HG03521 (cell line): ENCODE measurements at regions not wholly inside any gene's neighbourhood (a gene's known extent, or its start where the extent isn't known, plus 50 kb on each side); places are given as distances from the start of the nearest gene placed in this dataset.
"Not testable (repeated sequence)": the region's sequence is repeated elsewhere in the genome, so short reads cannot be mapped to it uniquely, and the experiment has no call there.

Experiments
- ATAC-seq: cut with Tn5 transposase; IDR thresholded peaks from one replicate; pipeline ENCODE4 v1.9.1; 2021; ENCODE audit warnings: mild to moderate bottlenecking, moderate library complexity; ENCODE audit not compliant: unreplicated experiment

DNA sequence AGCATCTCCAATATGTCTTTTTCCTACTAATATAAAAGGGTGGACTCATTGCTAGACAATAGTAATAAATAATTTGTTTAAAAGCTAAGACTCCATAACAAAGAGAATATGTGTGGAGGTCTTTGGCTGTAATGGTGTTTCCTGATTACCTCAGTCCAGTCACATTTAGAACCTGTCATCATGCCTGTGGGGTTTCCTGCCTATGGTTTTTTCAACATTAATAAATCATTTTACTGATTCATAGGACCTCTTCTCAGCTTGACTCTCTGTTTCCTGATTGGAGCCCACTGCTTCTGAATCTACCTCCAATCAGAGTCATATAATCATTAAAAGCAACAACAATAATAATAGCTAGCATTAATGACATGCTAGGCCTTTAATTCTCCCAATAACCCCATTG lies 52.4 kb upstream of the GNAI1 start:
- ATAC-seq, result no peak

DNA sequence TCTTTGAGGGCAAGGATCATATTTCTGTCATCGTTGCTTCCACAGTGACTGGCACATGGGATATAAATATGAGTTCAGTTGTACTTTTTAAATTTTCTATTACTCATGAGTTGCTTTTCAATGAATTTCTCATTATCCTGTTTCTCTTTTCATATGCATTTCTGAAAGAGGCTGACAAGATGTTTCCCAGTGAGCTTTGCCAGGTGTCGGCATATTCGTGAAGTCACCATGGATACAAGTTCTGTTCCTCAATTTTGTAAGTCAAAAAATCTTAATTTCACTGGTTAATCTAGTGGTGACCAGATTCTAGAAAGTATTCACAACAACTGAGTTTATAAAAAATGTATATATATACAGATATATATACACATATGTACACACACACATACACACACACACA lies 55.7 kb upstream of the GNAI1 start:
- ATAC-seq, result no peak

DNA sequence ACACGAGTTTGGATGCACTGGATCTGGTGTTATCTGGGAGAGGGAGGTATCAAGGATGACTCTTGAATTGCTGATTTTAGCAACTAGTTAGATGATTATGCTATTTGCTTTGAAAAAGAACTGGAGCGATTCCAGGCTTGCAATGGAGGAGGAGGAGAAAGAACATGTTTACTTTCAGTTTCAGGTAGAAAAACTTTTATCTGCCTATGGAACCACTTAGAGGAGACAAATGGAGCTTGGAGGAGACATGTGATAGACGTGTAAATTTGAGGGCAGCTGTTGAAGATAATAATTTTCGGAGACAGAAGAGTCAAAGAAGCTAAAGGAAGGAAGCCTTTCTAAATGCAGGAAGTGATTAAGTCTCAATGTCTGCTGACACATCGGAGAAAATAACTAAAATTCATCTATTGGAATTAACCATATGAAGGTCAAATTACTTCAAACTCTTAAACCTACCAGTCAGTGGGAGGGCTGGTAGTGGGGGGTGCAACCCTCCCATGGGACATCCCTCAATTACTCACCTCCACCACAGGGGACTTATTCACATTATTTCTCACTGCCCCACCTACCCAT lies 56.4 kb upstream of the GNAI1 start:
- ATAC-seq, result no peak

DNA sequence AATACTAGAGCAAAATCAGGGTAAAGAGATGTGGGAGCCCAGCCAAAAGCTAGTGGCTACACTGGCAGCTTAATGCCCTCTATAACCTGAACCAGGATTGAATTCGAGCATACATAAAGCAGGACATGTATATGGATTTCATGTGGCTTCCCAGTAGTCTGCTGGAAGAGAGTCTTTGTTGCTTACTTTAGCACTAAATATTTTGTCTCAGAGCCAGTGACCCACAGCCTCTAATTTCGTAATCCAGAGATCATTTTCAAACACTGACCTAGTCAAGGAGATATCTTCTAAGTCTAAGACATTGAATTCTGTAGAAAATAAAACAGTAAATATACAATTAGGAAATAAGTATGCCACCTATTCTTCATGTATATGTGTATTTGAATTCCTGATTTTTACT lies 64.2 kb upstream of the GNAI1 start:
- no peak for ATAC-seq

DNA sequence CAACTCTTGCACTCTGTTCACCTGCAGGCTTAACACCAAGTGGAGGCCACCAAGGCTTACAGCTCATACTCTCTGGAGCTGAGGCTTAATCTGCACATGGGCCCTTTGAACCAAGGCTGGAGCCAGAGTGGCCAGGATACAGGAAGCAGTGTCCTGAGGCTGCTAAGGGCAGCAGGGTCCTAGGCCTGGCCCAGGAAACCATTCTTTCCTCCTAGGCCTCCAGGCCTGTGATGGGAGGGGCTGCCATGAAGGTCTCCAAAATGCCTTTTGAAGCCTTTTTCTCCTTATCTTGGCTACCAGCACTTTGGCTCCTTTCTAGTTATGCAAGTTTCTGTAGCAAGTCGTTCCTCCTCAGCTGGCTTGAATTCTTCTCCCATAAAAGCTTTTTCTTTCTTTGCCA lies 68.0 kb upstream of the GNAI1 start:
- no peak for ATAC-seq

DNA sequence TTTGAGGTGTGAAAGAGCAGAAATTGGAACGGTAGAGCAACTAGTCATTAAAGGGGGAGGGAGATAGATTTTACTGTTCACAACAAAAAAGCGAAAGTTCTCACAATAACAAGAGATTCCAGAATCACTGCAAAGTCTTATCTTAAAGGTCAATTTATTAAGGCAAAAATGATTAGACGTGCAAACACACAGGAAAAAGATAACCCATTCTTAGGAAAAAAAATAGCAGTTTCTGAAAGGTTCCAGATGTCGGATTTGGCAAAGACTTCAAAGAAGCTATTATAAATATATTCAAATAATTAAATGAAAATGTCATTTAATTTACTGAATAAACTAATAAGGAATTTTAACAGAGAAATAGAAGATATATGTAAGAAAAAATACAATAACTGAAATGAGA lies 70.8 kb upstream of the GNAI1 start:
- no peak for ATAC-seq

DNA sequence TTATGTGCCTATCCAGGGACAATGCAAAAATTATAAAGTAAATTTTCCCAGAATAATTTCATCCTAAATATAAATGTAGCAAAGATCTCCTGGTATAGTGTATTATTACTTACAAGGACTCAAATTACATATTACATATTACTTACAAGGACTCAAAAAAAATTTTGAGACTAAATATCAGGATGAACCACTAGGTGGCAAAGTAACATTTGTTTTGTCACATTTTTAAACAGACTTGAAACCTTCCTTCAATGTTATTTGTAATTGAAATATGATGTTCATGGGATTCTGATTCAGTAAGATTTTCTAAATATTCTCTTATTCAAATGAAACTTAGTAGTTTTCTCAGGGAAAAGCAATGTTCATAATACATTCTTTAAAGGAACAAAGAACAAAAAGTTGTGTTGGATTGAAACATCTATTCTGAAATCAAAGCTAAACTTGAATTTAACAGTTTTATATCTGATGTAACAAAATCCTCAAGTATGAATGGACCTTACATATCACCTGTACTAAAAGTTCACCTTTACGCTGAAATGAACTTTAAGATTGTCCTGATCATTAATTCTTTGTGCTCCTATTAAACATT lies 74.3 kb upstream of the GNAI1 start:
- no peak for ATAC-seq

DNA sequence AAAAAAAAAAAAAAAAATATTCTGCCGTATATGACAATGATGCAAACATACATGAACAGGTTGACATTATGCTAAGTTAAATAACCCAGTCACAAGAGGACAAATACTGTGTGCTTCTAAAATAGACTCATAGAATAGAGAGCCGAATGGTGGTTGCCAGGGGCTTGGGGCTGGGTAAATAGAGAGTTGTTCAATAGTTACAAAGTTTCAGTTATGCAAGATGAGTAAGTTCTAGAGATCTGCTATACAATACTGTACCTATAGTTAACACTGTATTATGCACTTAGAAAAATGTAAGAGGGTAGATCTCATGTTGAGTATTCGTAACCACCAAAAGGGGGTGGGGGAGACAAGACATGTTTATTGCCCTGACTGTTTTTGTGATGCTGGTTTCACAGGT lies 77.1 kb upstream of the GNAI1 start:
- no peak for ATAC-seq

DNA sequence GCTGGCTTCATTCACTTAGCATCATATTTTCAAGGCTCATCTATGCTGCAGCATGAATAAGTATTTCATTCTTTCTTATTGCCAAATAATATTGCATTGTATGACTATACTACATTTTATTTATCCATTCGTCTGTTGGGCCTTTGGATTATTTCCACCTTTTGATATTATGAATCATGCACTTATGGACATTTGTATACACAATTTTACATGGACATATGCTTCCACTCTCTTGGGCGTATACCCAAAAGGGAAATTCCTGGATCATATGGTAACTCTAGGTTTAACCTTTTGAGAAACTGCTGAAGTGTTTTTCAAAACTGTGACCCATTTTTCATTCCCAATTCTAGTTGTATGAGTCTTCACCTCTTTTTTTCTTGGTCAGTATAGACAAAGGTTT lies 80.3 kb upstream of the GNAI1 start:
- ATAC-seq, result no peak

DNA sequence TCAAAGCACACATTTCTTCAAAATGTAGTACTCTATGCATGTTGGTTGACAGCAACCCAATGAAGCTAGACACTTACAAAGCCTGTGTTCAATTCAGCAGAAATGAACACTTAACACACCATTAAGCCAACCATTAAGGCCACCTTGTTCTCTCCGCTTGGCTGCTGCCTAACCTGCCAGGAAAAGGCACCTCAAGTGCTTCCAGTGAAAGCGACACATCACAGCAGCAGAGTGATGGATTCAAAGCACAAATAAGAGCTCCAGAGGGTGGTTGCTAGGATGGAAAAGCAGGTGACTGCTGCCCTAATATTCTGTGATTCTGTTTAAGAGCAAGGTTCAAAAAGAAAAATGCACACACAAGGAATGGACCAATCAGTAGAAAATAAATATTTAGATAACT lies 81.5 kb upstream of the GNAI1 start:
- no peak for ATAC-seq

DNA sequence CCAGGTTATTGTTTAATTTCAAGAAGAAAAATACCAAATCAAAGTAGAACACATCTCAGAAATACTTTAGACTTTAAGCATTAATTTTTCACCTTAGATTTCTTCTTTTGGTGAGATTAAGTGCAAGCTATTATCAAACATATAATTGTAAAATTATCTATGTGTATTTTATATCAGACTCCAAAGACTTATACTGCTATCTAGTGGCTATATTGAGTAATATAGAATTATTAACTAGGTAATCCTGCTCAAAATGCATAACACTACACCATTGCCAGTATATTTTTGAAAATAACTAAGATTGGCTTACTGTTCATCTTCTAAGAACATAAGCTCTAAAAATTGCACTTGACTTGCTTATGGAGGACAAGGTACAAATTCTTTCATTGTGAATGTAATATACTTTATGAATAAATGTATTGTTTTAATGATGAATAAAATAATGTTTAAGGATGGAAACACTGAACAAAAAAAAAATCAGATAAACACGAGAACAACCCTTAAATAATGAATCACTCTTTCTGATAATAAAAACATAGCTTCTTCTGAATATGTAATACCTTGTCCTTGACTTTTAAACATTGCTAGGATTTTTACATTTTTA lies 86.7 kb upstream of the GNAI1 start:
- no peak for ATAC-seq

DNA sequence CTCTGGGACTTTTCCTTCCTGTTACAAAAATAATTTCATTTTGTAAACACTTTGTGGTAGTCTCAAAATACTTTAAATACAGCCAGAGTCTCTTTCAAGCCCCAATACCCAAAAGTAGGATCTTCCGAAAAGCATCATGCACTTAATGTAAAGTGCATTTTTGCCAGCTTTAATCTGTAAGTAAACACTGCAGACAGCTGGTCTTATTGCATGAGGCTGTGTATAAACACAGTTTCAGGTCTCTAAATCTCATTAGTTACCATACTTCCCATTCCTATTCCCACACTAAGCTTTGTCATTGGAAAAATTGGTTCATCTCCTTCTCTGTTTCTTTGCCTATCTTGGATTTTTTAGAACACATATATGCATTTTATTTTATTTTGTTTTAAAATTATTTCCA lies 87.6 kb upstream of the GNAI1 start:
- ATAC-seq, result no peak

DNA sequence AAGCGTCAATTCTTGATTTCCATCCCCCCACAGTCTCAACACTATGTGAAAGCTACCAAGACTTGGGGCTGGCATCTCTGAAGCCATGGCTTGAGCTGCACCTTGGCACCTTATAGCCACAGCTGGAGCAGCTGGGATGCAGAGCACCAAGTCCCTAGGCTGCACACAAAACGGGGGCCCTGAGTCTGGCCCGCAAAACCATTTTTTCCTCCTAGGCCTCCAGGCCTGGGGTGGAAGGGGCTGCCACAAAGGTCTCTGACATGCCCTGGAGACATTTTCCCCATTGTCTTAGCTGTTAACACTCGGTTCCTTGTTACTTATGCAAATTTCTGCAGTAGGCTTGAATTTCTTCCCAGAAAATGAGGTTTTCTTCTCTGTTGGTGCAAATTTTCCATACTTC lies 89.8 kb upstream of the GNAI1 start:
- no peak for ATAC-seq

DNA sequence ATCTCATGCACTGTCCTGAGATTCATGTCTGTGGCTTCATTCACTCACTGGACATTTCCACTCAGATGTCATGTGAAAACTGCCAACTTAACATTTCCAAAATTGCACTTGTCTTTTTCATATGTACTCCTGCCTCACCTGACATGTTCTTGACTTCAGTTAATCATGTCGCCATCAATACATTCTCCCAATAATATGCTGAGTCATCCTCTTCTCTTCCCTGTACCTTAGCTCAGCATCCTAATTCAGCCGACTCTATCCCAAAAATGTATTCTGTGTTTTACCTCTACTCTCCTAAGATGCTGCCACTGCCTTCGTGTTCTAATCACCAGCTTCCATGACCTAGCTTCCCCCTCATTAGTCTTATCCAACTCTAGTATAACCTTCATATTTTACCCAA lies 93.9 kb upstream of the GNAI1 start:
- no peak for ATAC-seq

DNA sequence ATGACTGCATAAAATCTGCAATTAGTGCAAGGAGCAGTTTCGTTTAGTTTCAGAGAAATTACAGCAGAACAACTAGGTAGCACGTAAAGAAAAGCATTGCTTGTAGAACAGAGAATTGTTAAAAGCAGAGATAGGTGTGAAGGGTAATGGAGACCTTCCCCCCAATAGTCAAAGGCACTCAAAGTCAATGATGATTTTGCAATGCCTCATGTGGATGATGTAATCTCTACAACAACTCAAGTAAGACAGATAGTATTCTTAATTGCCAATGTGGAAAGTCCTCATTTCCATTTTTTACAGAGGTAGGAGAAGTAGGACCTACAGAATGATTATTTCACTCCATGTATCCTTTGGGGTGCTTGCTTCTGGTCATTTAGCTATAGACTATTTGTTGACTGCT lies 94.3 kb upstream of the GNAI1 start:
- no peak for ATAC-seq

DNA sequence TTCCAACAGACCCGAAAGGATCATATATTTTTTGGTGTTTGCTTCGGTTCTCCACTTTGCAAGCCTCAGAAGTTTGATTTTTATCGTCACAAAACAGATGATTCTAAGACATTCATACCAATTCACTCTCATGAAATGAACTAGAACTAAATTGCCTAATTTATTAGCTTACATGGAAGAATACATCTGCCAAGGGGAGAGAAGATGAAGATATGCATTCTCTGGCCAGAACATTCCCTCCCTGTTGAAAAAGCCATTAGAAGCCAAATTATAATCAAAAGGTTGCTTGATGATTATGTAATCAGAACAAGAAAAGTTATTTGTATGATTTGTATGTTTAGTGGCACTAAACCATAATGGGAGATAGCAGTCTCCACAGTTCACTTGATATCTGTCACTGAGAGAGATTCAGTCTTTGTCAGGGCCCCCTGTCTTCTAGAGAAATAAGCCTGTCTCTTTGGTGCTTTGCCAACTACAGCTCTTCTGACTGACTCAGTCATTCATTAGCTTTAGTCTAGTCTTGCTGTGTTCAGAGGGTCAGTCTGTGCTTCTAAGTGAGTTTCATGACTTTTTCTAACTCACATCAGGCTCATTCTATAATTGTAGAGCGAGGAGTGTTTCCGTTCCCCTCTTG lies 95.3 kb upstream of the GNAI1 start:
- ATAC-seq, result no peak

DNA sequence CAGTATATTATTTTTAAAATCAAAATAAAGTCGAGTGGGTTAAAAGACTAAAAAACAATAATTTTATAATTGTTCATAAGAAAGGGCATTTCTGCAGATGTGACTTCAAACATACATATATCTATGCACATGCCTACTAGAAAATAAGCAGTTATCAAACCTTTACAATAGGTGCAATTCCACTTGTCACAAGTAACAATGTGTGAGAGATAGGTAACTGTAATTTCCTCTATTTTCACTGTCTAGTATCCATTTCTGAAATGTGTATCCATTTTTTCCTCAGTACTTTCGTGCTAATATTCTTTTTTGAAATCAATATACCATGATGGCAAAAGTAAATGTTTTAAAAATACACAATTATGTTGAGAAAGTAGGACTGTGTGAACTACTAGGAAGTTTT lies 96.9 kb upstream of the GNAI1 start:
- no peak for ATAC-seq

DNA sequence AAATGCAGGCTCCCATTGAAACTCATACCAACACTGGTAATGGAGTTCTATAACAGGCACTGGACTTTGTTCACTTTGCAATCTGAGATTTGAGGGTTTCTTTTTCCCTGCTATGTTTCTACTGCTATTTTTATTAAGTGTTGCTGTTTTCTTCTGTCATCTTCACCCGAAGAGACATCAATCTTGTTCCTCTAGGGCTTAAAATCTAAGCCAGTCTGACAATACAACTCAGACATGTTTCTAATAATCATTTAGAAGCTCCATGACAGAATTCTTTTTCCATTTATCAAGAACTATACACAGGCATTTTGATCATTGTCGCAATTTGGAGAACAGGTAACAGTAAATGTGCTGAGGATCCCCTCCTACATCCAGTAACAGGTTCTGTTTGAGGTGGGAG lies 98.5 kb upstream of the GNAI1 start:
- no peak for ATAC-seq

DNA sequence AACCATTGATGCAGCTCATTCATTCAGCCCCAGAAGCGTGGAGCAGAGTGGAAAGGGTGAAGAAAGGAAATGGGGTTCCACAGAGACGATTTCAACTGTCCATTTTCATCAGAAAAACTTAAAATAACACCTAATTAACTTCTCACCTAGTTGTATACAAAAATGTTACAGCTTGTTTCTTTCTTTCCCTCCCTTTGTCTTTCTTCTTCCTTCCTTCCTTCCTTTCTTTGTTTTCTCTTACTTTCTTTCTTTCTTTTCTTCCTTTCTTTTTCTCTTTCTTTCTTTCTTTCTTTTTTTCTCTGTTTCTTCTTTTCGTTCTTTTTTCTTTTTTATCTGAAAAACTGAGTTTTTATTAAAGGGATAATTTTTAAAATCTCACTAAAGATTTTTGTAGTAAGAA lies 105.9 kb upstream of the GNAI1 start:
- no peak for ATAC-seq

DNA sequence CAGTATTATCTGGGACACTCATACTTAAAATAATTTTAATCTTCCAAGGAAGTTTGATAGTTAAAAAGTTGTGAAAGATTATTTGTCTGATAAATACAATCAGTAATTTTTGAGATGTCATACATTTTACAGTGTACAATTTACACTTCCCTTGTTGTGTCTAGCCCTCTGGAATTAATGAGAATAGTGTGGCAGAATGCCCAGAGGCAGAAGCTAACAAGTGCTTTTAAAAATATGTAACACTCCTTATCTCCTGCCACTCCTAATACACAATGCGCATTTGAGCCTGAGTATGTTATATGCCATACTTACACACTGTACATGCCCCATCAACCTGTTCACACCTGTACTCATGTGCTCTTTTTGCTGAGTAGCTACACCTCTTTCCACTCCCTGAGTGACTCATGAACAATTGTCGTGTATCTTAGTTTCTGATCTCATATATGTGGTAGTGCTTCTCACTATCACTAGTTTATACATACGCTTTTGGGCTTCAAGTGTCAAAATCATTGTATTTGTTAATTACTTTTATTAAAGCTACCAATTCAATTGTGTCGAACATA lies 106.9 kb upstream of the GNAI1 start:
- no peak for ATAC-seq

DNA sequence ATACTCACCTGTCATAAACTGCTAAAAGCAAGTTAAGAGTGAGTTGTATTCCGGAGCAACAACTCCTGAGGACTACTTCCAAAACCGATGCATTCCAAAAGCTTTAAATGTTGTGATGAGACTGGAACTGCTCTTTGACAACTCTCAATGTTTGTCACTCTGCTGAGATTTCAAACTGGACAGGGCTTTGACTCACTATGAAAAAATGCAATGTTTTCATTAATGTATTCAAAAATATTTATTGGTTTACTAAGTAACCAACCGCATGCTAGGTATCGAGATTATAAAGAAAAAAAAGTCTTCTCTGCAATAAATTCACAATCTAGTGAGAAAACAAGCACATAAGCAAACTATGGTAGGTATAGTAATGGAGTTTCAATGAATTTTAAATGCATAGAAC lies 107.9 kb upstream of the GNAI1 start:
- ATAC-seq, result no peak

DNA sequence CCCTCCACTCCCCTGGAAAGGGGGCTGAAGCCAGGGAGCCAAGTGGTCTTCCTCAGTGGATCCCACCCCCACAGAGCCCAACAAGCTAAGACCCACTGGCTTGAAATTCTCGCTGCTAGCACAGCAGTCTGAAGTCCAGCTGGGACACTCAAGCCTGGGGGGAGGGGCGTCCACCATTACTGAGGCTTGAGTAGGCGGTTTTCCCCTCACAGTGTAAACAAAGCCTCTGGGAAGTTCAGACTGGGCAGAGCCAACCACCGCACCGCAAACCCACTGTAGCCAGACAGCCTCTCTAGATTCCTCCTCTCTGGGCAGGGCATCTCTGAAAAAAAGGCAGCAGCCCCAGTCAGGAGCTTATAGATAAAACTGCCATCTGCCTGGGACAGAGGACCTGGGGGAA lies 114.4 kb upstream of the GNAI1 start:
- not testable (repeated sequence) for ATAC-seq
